Endothelial cell of umbilical vein (primary cell): ENCODE measurements at regions not wholly inside any gene's neighbourhood (a gene's known extent, or its start where the extent isn't known, plus 50 kb on each side); places are given as distances from the start of the nearest gene placed in this dataset.

Experiments
- CTCF ChIP-seq, 2 donors: IDR thresholded peaks; 1 replicate in 1 of 2; 2 replicates in 1 of 2; pipeline ENCODE4 v1.5.1; 2011; ENCODE audit warnings: low read length in 2 of 2, mild to moderate bottlenecking in 2 of 2, moderate library complexity in 2 of 2, control low read depth in 1 of 2, inconsistent platforms in 1 of 2, low read depth in 1 of 2; ENCODE audit not compliant: insufficient read depth in 1 of 2; ENCODE audit errors: extremely low read depth in 1 of 2
- EZH2 ChIP-seq: IDR thresholded peaks from 2 replicates; pipeline ENCODE4 v1.6.1; 2012; ENCODE audit warnings: borderline replicate concordance, low read depth, mild to moderate bottlenecking, moderate library complexity, low read length, inconsistent platforms; ENCODE audit not compliant: severe bottlenecking
- FOS ChIP-seq: IDR thresholded peaks from 2 replicates; pipeline ENCODE4 v1.6.1; 2011; ENCODE audit warnings: mild to moderate bottlenecking, low read length, moderate library complexity, borderline replicate concordance; ENCODE audit not compliant: insufficient read depth
- GATA2 ChIP-seq: IDR thresholded peaks from 2 replicates; pipeline ENCODE4 v1.7.0; 2011; ENCODE audit warnings: low read depth, mild to moderate bottlenecking, moderate library complexity, mixed read lengths, low read length; ENCODE audit not compliant: insufficient read length, insufficient read depth
- JUN ChIP-seq: IDR thresholded peaks from 2 replicates; pipeline ENCODE4 v1.6.1; 2011; ENCODE audit warnings: borderline replicate concordance, low read depth; ENCODE audit not compliant: insufficient read length, insufficient read depth
- MAX ChIP-seq: IDR thresholded peaks from 2 replicates; pipeline ENCODE4 v1.6.1; 2011; ENCODE audit not compliant: insufficient read depth, insufficient read length
- MYC ChIP-seq: IDR thresholded peaks from one replicate; pipeline ENCODE4 v1.6.1; 2011; ENCODE audit warnings: mild to moderate bottlenecking, low read depth, low read length
- POLR2A ChIP-seq: IDR thresholded peaks from 2 replicates; pipeline ENCODE4 v1.6.1; 2012; ENCODE audit warnings: low read depth, mild to moderate bottlenecking, control low read depth, low read length
- POLR2AphosphoS5 ChIP-seq: IDR thresholded peaks from 2 replicates; pipeline ENCODE4 v1.6.1; 2012; ENCODE audit warnings: low read depth, mild to moderate bottlenecking, control low read depth, low read length, moderate library complexity; ENCODE audit not compliant: insufficient read depth

- TF ChIP-seq CTCF (IDR thresholded peaks at IDR 0.05; ENCODE audit: extremely low read depth in 1 of 2, insufficient read depth in 1 of 2, low read depth in 1 of 2, low read length in 2 of 2), result no peak
- TF ChIP-seq EZH2, result no peak
- TF ChIP-seq POLR2A, result no peak
- no peak for TF ChIP-seq JUN
- TF ChIP-seq POLR2AphosphoS5, result no peak
- no peak for TF ChIP-seq MYC
- no peak for TF ChIP-seq GATA2
- no peak for TF ChIP-seq FOS
- no peak for TF ChIP-seq MAX
These were observed 301.8 kb upstream of the ID2 start for GRCh38 chr2:8380026-8380425.
